ENCODE measurements at regions not wholly inside any gene's neighbourhood (a gene's known extent, or its start where the extent isn't known, plus 50 kb on each side); places are given as distances from the start of the nearest gene placed in this dataset.

DNA sequence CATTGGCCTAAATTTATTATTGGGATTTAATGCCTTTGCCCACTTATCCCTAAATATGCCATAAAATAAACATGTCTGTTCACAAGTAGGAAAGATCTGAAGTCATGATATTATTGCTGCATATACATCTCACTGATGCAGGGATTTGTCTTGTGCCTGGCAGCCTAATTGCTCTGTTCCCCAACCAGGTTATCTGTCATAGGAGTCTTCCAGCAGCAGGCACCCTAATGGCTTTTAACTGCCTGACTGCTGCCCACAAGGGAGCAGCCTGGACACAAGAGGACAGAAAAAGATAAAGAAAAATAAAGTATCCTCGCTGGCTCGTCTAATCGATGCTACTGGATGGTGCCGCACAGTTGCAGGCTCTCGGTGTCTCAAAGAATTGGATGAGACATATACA, 337.6 kb upstream of the FAR2 start:
- BruUV-seq (replicated peaks) = no TSS peak
- no peaks in the 10 kb centered on the region for H3K9me3 Mint-ChIP-seq (ENCODE audit: unreplicated experiment)
- intact Hi-C loops (cut with micrococcal nuclease) = no loop called here
- no peak for DNase-seq (ENCODE audit: unreplicated experiment)
- no peak overlapping the region for H3K27ac Mint-ChIP-seq (ENCODE audit: low read depth, unreplicated experiment)
- TF ChIP-seq, protein P1, sequence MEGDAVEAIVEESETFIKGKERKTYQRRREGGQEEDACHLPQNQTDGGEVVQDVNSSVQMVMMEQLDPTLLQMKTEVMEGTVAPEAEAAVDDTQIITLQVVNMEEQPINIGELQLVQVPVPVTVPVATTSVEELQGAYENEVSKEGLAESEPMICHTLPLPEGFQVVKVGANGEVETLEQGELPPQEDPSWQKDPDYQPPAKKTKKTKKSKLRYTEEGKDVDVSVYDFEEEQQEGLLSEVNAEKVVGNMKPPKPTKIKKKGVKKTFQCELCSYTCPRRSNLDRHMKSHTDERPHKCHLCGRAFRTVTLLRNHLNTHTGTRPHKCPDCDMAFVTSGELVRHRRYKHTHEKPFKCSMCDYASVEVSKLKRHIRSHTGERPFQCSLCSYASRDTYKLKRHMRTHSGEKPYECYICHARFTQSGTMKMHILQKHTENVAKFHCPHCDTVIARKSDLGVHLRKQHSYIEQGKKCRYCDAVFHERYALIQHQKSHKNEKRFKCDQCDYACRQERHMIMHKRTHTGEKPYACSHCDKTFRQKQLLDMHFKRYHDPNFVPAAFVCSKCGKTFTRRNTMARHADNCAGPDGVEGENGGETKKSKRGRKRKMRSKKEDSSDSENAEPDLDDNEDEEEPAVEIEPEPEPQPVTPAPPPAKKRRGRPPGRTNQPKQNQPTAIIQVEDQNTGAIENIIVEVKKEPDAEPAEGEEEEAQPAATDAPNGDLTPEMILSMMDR (IDR thresholded peaks at IDR 0.05; ENCODE audit: unreplicated experiment) = no peak
- no peaks in the 10 kb centered on the region for H3K4me1 Mint-ChIP-seq (ENCODE audit: insufficient read depth, unreplicated experiment)
- POLR2A ChIA-PET = no interaction called here
- H3K4me3 Mint-ChIP-seq (ENCODE audit: unreplicated experiment) = no peak overlapping the region
- H3K27me3 Mint-ChIP-seq (ENCODE audit: insufficient read depth, unreplicated experiment) = no peaks in the 10 kb centered on the region
- CTCF ChIA-PET = no interaction called here
- no peaks in the 10 kb centered on the region for H3K36me3 Mint-ChIP-seq (ENCODE audit: insufficient read depth, unreplicated experiment)

DNA sequence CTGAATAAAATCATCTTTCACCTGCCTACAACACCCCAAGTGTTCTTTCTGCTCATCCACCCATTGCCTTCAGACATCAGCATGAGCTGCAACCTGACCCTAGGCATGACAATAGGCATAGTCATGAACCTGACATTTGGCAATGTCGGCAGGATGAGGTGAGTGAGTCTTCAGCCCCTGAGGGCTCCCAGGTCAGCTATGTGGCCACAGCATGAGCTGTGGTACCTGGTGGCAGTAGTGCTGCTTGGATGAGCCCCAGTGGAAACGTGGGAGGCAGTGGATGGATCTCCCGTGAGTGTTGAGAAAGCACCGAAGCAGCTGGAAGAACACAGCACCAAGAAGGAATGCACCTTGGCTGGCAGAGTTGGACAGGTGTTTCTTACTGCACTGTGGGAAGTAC, 334.8 kb upstream of the FAR2 start:
- BruUV-seq (replicated peaks) = no TSS peak
- intact Hi-C loops (cut with micrococcal nuclease) = no loop called here
- H3K27ac Mint-ChIP-seq (ENCODE audit: low read depth, unreplicated experiment) = no peak overlapping the region
- H3K36me3 Mint-ChIP-seq (ENCODE audit: insufficient read depth, unreplicated experiment) = no peaks in the 10 kb centered on the region
- peak; percentile 65 for DNase-seq (ENCODE audit: unreplicated experiment)
- H3K4me3 Mint-ChIP-seq (ENCODE audit: unreplicated experiment) = no peak overlapping the region
- POLR2A ChIA-PET = no interaction called here
- no peaks in the 10 kb centered on the region for H3K27me3 Mint-ChIP-seq (ENCODE audit: insufficient read depth, unreplicated experiment)
- H3K4me1 Mint-ChIP-seq (ENCODE audit: insufficient read depth, unreplicated experiment) = no peaks in the 10 kb centered on the region
- TF ChIP-seq, protein P1 (IDR thresholded peaks at IDR 0.05; ENCODE audit: unreplicated experiment) = no peak
- no peaks in the 10 kb centered on the region for H3K9me3 Mint-ChIP-seq (ENCODE audit: unreplicated experiment)
- CTCF ChIA-PET = interaction anchor here (1.2 kb wide), 1 partner anchor 58 kb away, joined by 5 read pairs; no protein-coding TSS in a partner anchor

DNA sequence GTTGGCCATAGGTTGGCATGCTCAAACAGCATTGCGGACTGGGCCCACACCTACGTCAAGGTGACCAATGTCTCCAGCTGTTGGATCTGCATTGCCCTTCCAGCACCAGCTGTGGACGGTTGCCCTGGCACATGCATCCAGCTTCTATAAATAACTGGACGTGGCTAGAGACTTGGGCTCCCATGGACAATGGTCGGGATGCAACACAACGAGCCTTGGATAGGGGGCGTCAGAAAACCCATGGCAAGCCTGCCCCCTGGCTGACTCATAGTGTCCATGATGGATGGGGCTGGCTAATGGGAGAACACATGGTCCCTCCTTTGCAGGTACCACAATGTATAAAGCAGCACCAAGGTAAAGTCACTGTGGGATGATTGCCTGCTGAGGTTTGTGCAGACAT, 331.6 kb upstream of the FAR2 start:
- TF ChIP-seq, protein P1 (IDR thresholded peaks at IDR 0.05; ENCODE audit: unreplicated experiment) = no peak
- Mint-ChIP-seq H3K4me1 (ENCODE audit: insufficient read depth, unreplicated experiment) (no peaks in the 10 kb centered on the region), H3K27ac (ENCODE audit: low read depth, unreplicated experiment) (no peak overlapping the region), H3K36me3 (ENCODE audit: insufficient read depth, unreplicated experiment) (no peaks in the 10 kb centered on the region), H3K27me3 (ENCODE audit: insufficient read depth, unreplicated experiment) (no peaks in the 10 kb centered on the region), H3K9me3 (ENCODE audit: unreplicated experiment) (no peaks in the 10 kb centered on the region), H3K4me3 (ENCODE audit: unreplicated experiment) (no peak overlapping the region)
- intact Hi-C loops (cut with micrococcal nuclease) = no loop called here
- DNase-seq (ENCODE audit: unreplicated experiment) = no peak
- CTCF ChIA-PET = no interaction called here
- POLR2A ChIA-PET = no interaction called here
- BruUV-seq (replicated peaks) = no TSS peak

DNA sequence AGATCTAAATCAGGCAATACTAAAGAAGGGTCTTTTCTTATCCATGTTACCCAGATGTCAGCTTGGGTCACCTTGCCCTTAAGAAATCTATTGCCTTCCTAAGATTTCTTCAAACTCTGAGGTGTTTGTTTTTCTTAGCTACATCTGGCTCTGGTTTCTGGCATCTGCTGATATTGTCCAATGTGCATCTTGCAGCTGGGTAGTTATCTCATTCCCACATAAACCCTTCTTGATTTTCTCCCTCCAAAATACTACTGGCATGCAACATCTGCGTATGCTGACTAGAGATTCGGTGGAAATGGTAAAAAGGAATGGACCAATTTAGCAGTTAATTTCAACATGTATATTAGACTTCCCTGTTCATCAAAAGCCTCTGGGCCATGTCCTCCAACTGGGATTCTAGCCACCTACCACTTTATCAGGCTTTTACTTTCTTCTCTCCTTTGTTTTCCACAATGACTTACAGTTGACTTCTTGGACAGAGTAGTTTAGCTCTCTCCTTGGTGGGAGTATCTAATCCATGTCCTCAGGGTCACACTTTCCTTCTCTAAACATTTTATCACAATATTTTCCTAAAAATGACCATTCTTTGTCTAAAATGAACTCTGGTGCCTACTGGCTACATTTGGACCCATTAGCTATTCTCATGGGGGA, 324.8 kb upstream of the FAR2 start:
- intact Hi-C loops (cut with micrococcal nuclease) = no loop called here
- Mint-ChIP-seq H3K27me3 (ENCODE audit: insufficient read depth, unreplicated experiment) (no peaks in the 10 kb centered on the region), H3K27ac (ENCODE audit: low read depth, unreplicated experiment) (no peak overlapping the region), H3K9me3 (ENCODE audit: unreplicated experiment) (no peaks in the 10 kb centered on the region), H3K4me1 (ENCODE audit: insufficient read depth, unreplicated experiment) (no peaks in the 10 kb centered on the region), H3K4me3 (ENCODE audit: unreplicated experiment) (no peak overlapping the region), H3K36me3 (ENCODE audit: insufficient read depth, unreplicated experiment) (no peaks in the 10 kb centered on the region)
- CTCF ChIA-PET = interaction anchor here (0.8 kb wide), 1 partner anchor 49 kb away, joined by 3 read pairs; no protein-coding TSS in a partner anchor
- POLR2A ChIA-PET = no interaction called here
- TF ChIP-seq, protein P1 (IDR thresholded peaks at IDR 0.05; ENCODE audit: unreplicated experiment) = no peak
- no peak for DNase-seq (ENCODE audit: unreplicated experiment)
- BruUV-seq (replicated peaks) = no TSS peak

All from MCF 10A (cell line).